PC-9 (cell line): ENCODE measurements at regions not wholly inside any gene's neighbourhood (a gene's known extent, or its start where the extent isn't known, plus 50 kb on each side); places are given as distances from the start of the nearest gene placed in this dataset.

Source experiments
- EZH2 ChIP-seq: fragments of 200-600 bp; sonication (generic); IDR thresholded peaks from 2 replicates; pipeline ENCODE4 v1.8.0; 2017; ENCODE audit warnings: antibody characterized with exemption, low read depth
- TF ChIP-seq, protein P1 (sequence below): fragments of 200-600 bp; sonication (generic); conservative IDR thresholded peaks from 2 replicates; pipeline ENCODE4 v1.6.1; 2017; ENCODE audit warnings: mixed run types, antibody characterized with exemption, mild to moderate bottlenecking, moderate library complexity

DNA sequence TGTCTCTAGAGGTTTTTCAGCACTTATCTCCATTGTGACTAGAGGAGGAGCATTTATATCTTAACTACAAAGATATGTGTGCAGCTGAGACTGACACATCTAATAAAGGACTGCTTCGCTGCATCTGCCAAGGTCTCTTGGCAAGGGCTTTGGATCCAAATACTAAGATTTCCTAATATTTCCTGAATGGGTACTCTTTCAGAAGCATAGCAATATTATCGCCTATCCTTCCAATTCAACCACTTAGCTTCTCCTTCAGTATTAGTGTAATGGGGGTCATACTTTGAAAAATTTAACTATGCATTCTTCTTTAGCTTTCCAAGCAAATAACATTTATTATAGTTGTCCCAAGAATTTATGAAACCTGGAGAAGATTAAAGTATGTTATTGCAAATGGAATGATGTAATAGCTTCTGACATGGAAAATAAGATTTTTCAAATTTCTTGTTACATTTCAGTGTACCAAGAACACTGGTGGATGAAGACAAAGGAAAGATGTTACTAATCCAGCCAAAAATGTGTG is 243.0 kb upstream of the PDE3A start:
- TF ChIP-seq, protein P1, sequence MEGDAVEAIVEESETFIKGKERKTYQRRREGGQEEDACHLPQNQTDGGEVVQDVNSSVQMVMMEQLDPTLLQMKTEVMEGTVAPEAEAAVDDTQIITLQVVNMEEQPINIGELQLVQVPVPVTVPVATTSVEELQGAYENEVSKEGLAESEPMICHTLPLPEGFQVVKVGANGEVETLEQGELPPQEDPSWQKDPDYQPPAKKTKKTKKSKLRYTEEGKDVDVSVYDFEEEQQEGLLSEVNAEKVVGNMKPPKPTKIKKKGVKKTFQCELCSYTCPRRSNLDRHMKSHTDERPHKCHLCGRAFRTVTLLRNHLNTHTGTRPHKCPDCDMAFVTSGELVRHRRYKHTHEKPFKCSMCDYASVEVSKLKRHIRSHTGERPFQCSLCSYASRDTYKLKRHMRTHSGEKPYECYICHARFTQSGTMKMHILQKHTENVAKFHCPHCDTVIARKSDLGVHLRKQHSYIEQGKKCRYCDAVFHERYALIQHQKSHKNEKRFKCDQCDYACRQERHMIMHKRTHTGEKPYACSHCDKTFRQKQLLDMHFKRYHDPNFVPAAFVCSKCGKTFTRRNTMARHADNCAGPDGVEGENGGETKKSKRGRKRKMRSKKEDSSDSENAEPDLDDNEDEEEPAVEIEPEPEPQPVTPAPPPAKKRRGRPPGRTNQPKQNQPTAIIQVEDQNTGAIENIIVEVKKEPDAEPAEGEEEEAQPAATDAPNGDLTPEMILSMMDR, result no peak
- TF ChIP-seq EZH2, result no peak
